SHP77 treated with DMSO at 0.1 percent for 48 hours (cell line): ENCODE measurements at regions not wholly inside any gene's neighbourhood (a gene's known extent, or its start where the extent isn't known, plus 50 kb on each side); places are given as distances from the start of the nearest gene placed in this dataset.

Experiments used
- DNase-seq: peaks from one replicate; lab custom pipeline; 2025; lab: John Stamatoyannopoulos, UW

- DNase-seq, result no peak
These were observed 247.8 kb upstream of the PEX5L start for GRCh38 chr3:180284331-180285110.

DNA sequence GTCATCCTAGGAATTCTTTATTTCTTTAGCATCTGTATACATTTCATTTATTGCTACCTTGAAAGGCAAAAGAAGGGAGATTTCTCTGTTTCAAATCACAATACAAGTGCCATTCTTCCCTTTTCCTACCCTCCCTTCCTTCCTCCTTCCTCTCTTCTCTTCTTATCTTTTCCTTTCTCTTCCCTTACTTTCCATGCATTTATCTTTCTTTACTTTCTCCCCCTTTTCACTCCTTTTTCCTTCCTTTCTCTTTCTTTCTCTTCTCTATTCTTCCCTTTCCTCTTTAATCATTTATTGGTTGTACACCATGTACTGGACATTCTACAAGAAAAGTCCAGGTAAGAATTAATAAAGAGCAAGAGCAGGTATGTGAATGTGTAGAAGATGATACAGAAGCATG, 251.0 kb upstream of the PEX5L start:
- no peak for DNase-seq

DNA sequence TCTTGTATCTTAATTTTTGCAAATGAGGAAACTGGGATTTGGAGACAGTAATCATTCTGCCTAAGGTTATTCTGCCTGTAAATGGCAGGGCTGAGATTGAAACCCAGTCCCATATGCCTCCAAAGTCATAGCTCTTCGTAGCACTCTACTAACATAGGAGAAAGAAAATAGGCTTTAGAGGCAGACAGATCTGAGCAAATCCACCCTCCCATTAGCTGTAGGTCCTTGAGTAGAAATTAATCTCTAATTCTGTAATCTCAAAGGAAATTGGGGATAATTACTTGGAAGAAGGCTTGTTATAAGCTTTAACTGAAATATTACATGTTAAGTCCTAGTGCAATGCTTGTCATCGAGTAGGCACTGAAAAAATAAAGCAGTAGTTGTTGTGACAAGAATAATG, 252.1 kb upstream of the PEX5L start:
- DNase-seq, result no peak

DNA sequence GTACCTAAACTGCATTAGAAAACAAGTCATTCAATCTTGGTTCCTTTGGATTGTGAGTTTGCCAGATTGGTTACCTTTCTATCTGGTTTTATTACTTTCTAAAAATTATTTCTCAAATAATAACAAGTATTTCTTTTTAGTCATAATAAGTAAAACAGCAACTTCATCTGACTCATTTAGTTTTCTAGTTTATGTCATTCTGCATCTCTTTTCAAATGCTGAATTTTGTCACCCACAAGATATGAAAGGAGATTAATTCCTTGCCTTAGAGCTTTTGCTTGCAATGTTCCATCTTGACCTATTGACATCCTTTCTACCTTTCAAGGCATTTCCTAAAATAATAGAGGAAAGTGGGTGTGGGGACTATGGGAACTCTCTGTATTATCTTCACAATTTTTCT, 253.6 kb upstream of the PEX5L start:
- DNase-seq, result no peak

DNA sequence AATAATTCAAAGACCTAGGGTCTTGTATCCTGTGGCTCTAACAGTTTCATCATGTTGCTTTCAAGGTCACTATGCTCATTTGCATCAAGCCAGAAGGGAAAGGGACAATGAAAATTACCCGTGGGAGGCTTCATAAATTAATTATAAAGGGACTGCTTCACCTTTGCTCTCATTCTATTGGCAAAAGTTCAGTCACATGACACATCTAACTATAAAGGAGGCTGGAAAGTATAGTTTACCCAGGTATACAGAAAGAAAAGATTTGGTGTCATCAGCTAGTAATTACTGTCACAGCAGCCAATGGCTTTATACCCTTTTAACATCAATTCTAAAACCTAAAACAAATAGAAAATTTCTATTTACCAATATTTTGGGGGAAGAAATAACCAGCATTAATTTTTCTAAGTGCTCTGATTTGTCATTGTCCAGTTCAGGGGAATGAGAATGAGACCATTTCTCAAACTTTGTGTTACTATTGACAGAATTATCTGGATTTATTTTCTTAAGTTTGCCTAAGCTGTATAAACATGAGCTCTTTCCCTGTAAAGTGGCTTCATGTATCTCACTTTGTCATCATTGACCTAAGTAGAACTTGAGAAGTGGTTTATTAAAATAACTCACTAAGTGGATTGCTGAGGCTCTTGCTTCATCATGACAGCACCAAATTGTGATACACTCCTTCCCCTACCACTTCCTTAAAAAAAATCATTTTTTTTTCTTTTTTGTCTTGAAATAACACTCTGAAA, 257.7 kb upstream of the PEX5L start:
- DNase-seq, result no peak

DNA sequence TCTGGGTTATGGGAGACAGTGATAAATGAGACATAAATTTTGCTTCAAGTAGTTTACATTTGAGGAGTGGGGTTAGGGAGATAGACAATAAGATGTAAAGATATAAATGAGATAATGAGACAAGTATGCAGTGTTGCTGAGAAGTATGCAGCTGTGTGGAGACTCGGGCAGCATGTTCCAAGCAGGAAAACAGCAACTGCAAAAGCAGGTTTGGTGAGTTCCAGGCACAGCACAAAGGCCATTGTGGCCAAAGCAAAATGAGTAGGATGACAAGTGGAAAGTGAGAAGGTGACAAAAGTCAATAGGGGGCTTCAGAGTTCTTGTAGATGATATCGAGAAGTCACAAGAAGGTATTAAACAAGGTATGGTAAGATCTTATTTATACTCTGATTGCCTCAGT, 259.1 kb upstream of the PEX5L start:
- no peak for DNase-seq

DNA sequence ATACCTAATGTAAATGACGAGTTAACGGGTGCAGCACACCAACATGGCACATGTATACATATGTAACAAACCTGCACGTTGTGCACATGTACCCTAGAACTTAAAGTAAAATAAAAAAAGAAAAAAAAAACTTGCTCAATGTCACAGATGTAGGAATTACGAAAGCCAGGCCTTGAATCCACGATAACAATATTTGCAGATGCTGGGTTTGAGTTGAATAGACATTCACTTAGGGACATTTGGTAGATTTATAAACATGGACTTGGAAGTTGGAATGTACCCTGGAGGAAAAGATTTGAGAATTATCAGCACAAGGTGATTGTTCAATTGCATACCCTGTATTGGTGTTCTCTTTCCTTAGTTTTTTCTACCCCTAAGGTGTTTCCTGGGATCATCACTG, 260.2 kb upstream of the PEX5L start:
- DNase-seq, result no peak

DNA sequence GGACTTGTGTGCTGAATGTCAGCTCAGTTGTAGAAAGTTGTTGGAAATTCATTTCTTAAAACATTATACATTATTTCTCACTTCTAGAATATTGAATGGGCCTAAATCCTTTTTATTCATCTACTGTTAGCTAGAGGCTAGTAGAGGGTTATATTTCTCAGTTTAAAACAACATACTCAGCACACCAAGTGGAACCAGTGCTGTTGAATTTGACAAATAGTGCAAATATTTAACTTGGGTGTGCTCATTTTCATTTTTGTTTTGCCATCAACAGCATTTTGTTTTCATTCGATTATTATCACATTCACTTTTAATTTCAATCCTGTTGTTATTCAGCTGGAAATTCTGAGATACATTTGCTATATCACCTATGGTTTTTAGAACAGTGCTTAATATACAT, 269.4 kb upstream of the PEX5L start:
- DNase-seq, result no peak

DNA sequence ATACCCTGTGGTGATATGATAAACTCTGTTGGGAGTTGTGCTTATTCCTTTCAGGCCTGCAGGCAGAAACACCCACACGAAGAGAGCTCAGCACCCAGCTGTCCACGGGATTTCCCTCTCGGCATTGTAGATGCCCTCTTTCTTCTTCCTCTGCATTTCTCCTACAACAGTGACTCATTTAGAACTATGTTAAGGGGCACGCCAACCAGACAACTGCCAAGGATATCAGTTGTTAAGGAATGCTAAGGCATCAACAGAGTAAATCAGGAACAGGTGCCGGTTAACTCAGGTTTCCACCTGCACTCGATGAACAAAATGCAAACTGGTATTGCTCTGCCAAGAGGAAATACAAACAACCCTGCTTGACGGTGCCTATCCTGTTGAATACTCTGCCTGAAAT, 270.0 kb upstream of the PEX5L start:
- DNase-seq, result no peak

DNA sequence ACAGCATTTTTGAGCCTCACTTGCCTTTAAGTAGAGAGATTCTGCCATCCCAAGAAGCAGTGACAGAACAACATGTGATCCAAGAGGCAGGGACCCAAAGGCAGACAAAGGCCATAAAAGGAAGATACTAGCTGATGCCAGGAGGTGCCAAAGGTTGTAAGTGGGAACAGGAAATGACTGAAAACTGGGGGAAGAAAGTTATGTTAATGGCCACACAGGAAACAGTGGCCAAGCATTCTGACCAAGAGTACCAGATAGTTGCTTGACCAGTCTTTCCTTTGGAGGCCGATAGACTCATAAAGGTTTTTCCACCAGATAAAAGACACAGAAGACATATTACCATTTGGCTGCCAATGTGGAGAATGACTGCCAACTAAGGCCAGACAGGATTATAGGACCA, 274.5 kb upstream of the PEX5L start:
- DNase-seq, result no peak

DNA sequence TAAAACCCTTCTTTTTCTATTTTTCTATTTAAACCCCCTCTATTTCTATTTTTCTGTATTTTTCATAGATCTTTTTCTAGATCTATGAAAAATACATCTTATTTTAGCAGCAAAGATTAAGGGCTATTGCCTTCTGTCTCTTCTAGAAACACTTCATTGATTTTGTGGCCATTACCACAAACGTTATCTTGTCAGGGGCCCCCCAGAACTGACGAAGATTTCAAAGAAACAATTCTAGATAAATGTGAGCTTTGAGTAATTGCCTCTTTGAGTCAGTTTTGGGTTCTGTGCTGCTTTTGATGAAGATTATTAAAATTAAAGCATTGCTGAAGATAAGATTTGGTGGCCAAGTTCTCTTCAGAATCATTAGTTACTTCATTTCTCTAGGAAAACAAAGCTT, 279.6 kb upstream of the PEX5L start:
- no peak for DNase-seq

DNA sequence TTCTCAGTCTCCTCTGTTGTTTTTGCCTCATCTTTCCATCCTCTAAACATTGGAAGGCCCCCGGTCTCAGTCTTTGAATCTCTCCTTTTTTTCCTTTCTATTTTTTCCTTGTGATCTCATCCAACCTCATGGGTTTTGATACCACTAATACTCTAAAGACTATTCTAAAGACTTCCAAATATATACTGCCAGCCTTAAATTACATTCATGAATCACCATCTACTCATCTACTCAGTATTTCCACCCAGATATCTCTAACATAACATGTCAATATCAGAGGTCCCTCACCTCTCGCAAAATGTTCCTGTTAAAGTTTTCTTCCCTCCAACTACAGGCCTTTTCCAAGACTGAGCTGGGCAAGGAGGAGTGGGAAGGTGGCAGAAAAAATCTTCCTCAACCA, 282.5 kb upstream of the TTC14 start:
- no peak for DNase-seq

- no peak for DNase-seq
These were observed 281.3 kb upstream of the TTC14 start for GRCh38 chr3:180320631-180321030.

- no peak for DNase-seq
These were observed 280.4 kb upstream of the TTC14 start for GRCh38 chr3:180321534-180321933.

DNA sequence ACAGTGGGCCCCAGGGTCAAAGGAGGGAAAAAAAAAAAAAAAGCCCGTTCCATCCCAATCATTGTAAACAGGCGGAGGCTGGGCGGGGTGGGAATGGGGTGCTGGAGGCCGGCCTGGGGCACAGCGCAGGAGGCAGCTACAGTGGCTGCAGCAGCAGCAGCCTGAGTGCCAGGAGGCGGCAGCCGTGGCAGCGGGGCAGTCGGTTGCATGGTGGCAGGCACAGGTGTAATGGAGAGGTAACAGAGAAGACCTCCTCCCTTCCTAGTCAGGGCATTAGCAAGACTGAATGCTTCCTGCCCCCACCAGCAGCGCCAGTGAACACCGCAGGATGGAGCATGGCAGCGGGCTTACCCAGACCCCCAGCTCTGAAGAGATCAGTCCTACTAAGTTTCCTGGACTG, 279.1 kb upstream of the TTC14 start:
- no peak for DNase-seq

- no peak for DNase-seq
These were observed 277.2 kb upstream of the TTC14 start for GRCh38 chr3:180324791-180325190.

DNA sequence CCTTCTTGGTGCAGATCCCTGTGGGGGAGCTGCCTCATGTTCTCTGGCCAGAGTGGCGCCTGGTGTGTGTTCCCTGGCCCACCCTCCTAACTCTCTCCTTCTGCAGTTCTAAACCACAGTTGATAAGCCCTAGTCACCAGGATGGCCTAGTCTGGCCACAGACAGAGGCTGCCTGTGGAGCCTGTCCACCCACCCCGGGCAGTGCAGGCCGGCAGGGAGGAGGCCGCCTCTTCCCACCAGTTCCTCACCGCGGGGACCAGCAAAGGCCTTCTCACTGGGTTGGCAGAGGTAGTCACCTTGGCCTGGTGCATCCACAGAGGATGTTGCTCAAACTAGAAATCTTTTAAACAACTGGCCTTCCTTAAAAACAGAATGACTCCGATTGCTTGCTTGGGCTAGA, 276.4 kb upstream of the TTC14 start:
- no peak for DNase-seq

- no peak for DNase-seq
These were observed 276.0 kb upstream of the TTC14 start for GRCh38 chr3:180325958-180326357.

DNA sequence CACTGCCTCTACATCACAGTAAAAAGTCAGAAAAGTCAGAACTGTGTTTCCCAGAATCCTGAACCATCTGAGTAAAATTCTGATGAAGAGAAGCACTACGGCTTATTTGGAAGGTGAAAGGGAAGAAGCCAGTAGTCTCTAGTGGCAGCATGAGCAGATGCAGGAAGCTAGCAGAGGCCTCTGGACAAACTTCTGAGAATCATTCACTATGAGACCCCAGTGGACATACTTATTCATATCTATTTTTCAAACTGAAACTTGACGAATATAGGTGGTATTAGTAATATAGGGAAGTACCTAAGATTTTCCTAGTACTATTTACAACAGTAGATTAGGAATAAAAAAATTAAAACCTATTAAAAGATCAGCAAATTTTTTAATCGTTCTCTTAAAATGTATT, 272.8 kb upstream of the TTC14 start:
- DNase-seq, result no peak

GRCh38 chr3:180329847-180330246, 272.1 kb upstream of the TTC14 start:
- DNase-seq, result no peak

DNA sequence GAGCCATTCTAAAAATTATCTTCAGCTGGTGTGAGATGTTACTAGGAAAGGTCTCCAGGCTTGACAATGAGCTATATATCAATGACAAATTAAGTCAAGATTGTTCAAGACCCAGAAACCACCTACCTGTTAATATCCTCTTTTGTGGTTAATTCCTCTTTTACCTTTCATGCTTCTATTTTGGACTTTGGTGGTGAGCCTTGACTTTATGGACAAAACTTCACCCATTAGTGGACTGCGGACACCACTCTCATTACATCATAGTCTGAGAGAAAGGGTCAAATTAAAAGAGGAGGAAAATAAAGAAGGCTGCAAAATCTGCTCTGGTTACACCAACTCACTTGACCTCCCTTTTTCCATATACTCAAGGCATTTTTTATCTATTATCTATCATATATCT, 271.5 kb upstream of the TTC14 start:
- DNase-seq, result no peak

DNA sequence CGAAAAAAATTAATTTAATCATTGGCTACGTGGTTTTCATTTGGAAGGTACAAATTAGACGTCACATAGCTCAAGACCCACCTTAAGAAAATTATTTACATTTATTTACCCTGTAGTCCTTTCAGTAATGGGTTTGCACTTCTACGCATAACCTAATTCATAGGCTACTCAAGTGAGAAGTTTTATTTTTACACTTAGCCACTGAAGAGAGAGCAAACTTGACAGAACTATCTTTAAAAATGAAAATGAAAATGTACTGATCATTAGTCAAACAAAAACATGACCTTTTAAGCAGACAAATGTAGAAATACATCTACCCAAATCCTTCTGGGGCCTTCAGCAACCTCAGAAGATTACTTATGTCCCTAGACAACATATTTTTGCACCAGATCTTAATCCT, 269.4 kb upstream of the TTC14 start:
- no peak for DNase-seq

- DNase-seq, result no peak
These were observed 266.9 kb upstream of the TTC14 start for GRCh38 chr3:180335050-180335449.

DNA sequence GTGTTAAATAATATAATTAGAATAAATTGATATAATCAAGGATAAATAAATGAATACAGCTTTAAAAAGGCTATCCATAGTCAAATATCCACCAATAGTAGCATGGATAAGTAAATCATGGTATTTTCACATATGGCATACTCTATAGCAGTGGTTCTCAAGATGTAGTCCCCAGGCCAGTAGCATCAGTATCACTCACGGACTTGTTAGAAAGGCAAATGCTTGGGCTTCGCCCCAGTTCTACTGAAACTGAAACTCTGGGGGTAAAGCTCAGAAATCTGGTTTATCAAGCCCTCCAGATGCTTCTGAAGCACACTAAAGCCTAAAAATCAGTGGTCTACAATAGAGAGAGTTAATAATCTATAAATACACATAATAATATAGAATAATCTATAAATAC, 261.6 kb upstream of the TTC14 start:
- DNase-seq, result no peak
